SK-N-SH (cell line): ENCODE measurements at regions not wholly inside any gene's neighbourhood (a gene's known extent, or its start where the extent isn't known, plus 50 kb on each side); places are given as distances from the start of the nearest gene placed in this dataset.

Experiments
- CTCF ChIA-PET: fragments of 300-600, 350-600 bp; formaldehyde crosslinking; extraction: SDS; loops from one replicate; lab custom pipeline; 2021; lab: Yijun Ruan, JAX
- POLR2A ChIA-PET: fragments of 350-600 bp; sonication (Branson Sonifier 250); formaldehyde crosslinking; extraction: SDS; loops from one replicate; lab custom pipeline; 2020; ENCODE audit warnings: antibody characterized with exemption, inconsistent platforms; lab: Yijun Ruan, JAX
- DNase-seq: peaks from one replicate; pipeline ENCODE4 v3.0.0; 2012
- H2AFZ ChIP-seq: fragments of 200-600 bp; sonication (generic); 2 replicates; pipeline ENCODE4 v1.8.1; 2016; ENCODE audit warnings: antibody characterized with exemption, mild to moderate bottlenecking, low read depth
- H3F3A ChIP-seq: fragments of 200-600 bp; sonication (generic); replicated peaks from 2 replicates; pipeline ENCODE3; 2016; ENCODE audit warnings: antibody characterized with exemption, mild to moderate bottlenecking; ENCODE audit not compliant: insufficient read depth
- H3K27ac ChIP-seq, 2 experiments: fragments of 200-500 bp in 1 of 2; fragments of 200-600 bp in 1 of 2; sonication (Bioruptor generic) in 1 of 2; sonication (generic), shearing (Covaris generic) in 1 of 2; 2 replicates each; pipeline versions ENCODE4 v1.5.1 to v1.6.1; 2014 to 2016; ENCODE audit warnings: low read depth in 2 of 2, inconsistent platforms in 1 of 2, low read length in 1 of 2, mild to moderate bottlenecking in 1 of 2, mixed read lengths in 1 of 2
- H3K27me3 ChIP-seq: fragments of 200-600 bp; sonication (generic), shearing (Covaris generic); 2 replicates; pipeline ENCODE4 v1.6.1; 2016; ENCODE audit warnings: mixed run types; ENCODE audit not compliant: insufficient read depth
- H3K36me3 ChIP-seq, 2 experiments: fragments of 200-500 bp in 1 of 2; fragments of 200-600 bp in 1 of 2; sonication (Bioruptor generic) in 1 of 2; sonication (generic) in 1 of 2; replicated peaks in 1 of 2; 2 replicates each; pipeline versions ENCODE3 to v1.5.1; 2014 to 2016; ENCODE audit warnings: low read length in 1 of 2, mild to moderate bottlenecking in 1 of 2; ENCODE audit not compliant: insufficient read depth in 2 of 2, control insufficient read depth in 1 of 2
- H3K4me1 ChIP-seq, 2 experiments: fragments of 200-500 bp in 1 of 2; fragments of 200-600 bp in 1 of 2; sonication (Bioruptor generic) in 1 of 2; sonication (generic), shearing (Covaris generic) in 1 of 2; 2 replicates each; pipeline versions ENCODE4 v1.5.1 to v1.6.1; 2014 to 2016; ENCODE audit warnings: low read depth in 1 of 2, low read length in 1 of 2, mixed run types in 1 of 2; ENCODE audit not compliant: insufficient read depth in 2 of 2, control insufficient read depth in 1 of 2
- H3K4me2 ChIP-seq: fragments of 200-600 bp; sonication (generic), shearing (Covaris generic); 2 replicates; pipeline ENCODE4 v1.6.1; 2017; ENCODE audit warnings: mixed run types
- H3K4me3 ChIP-seq, 2 experiments: fragments of 200-500 bp in 1 of 2; fragments of 200-600 bp in 1 of 2; sonication (Bioruptor generic) in 1 of 2; sonication (generic), shearing (Covaris generic) in 1 of 2; 2 replicates each; pipeline versions ENCODE4 v1.5.1 to v1.8.1; 2014 to 2016; ENCODE audit warnings: low read depth in 2 of 2, inconsistent platforms in 1 of 2, low read length in 1 of 2, mild to moderate bottlenecking in 1 of 2, mixed read lengths in 1 of 2, moderate library complexity in 1 of 2
- H3K79me2 ChIP-seq: fragments of 200-600 bp; sonication (generic); 2 replicates; pipeline ENCODE4 v1.8.1; 2017; ENCODE audit warnings: mild to moderate bottlenecking; ENCODE audit not compliant: insufficient read depth
- H3K9ac ChIP-seq: fragments of 200-600 bp; sonication (generic); 2 replicates; pipeline ENCODE4 v1.6.1; 2017; ENCODE audit warnings: mixed run types
- H3K9me2 ChIP-seq: fragments of 200-600 bp; sonication (generic); 2 replicates; pipeline ENCODE4 v1.6.1; 2017; ENCODE audit warnings: mixed run types
- H3K9me3 ChIP-seq: fragments of 200-600 bp; sonication (generic); 2 replicates; pipeline ENCODE4 v1.6.1; 2017; ENCODE audit warnings: mixed run types, mild to moderate bottlenecking, moderate library complexity
- H4K20me1 ChIP-seq: fragments of 200-600 bp; sonication (generic); 2 replicates; pipeline ENCODE4 v1.6.1; 2017; ENCODE audit warnings: mild to moderate bottlenecking, mixed run types; ENCODE audit not compliant: insufficient read depth
- ELF1 ChIP-seq: IDR thresholded peaks from 2 replicates; pipeline ENCODE4 v1.4.0; 2012
- EP300 ChIP-seq, 2 experiments: IDR thresholded peaks; 2 replicates each; pipeline versions ENCODE4 v1.4.0 to v1.6.1; 2012; ENCODE audit warnings: borderline replicate concordance in 1 of 2, low read depth in 1 of 2, low read length in 1 of 2
- EZH2phosphoT487 ChIP-seq: fragments of 200-600 bp; sonication (generic); IDR thresholded peaks from 2 replicates; pipeline ENCODE4 v1.6.1; 2017; ENCODE audit warnings: low read depth, mixed run types, mild to moderate bottlenecking, antibody characterized with exemption, moderate library complexity, borderline replicate concordance
- FOXJ3 ChIP-seq: sonication (generic); formaldehyde crosslinking; IDR thresholded peaks from 2 replicates; pipeline ENCODE4 v1.5.1; 2020; ENCODE audit warnings: mild to moderate bottlenecking, missing genetic modification reagents
- GABPA ChIP-seq: IDR thresholded peaks from 2 replicates; pipeline ENCODE4 v1.4.0; 2012; ENCODE audit warnings: low read depth, mild to moderate bottlenecking
- GATA2 ChIP-seq: sonication (generic); formaldehyde crosslinking; IDR thresholded peaks from 2 replicates; pipeline ENCODE4 v1.5.0; 2020; ENCODE audit warnings: mild to moderate bottlenecking, missing genetic modification reagents
- JUND ChIP-seq: IDR thresholded peaks from 2 replicates; pipeline ENCODE4 v1.4.0; 2012
- MEF2A ChIP-seq: IDR thresholded peaks from 2 replicates; pipeline ENCODE4 v1.4.0; 2012; ENCODE audit warnings: low read depth, borderline replicate concordance
- MXI1 ChIP-seq: IDR thresholded peaks from 2 replicates; pipeline ENCODE4 v1.6.1; 2012; ENCODE audit warnings: mild to moderate bottlenecking, low read depth, low read length, improper control_type of control experiment
- PBX3 ChIP-seq: IDR thresholded peaks from 2 replicates; pipeline ENCODE4; 2012
- RAD21 ChIP-seq: IDR thresholded peaks from 2 replicates; pipeline ENCODE4 v1.6.1; 2012; ENCODE audit warnings: mild to moderate bottlenecking, low read length
- RCOR1 ChIP-seq: fragments of 150-350 bp; IDR thresholded peaks from 2 replicates; pipeline ENCODE4 v1.6.1; 2017; ENCODE audit warnings: antibody characterized with exemption, low read length
- RFX5 ChIP-seq: IDR thresholded peaks from 2 replicates; pipeline ENCODE4 v1.6.1; 2012; ENCODE audit warnings: mild to moderate bottlenecking, improper control_type of control experiment, low read length
- SMC3 ChIP-seq: IDR thresholded peaks from 2 replicates; pipeline ENCODE4 v1.6.1; 2012; ENCODE audit warnings: low read depth, low read length, improper control_type of control experiment
- TAF1 ChIP-seq: IDR thresholded peaks from 2 replicates; pipeline ENCODE4 v1.6.1; 2012; ENCODE audit warnings: low read depth, mild to moderate bottlenecking, low read length, moderate library complexity, borderline replicate concordance
- TCF12 ChIP-seq: IDR thresholded peaks from 2 replicates; pipeline ENCODE4 v1.4.0; 2012
- WGBS: methylation state at CpG from one replicate; pipeline ENCODE4 v1.1.6; 2017; ENCODE audit warnings: low lambda C conversion rate; 5-methylcytosine and 5-hydroxymethylcytosine counted together
- TF ChIP-seq, protein P1 (sequence below): IDR thresholded peaks from 2 replicates; pipeline ENCODE4 v1.4.0; 2012; ENCODE audit warnings: low read depth
- TF ChIP-seq, protein P2 (sequence below): IDR thresholded peaks from 2 replicates; pipeline ENCODE4 v1.4.0; 2012; ENCODE audit warnings: low read depth, borderline replicate concordance

GRCh38 chr2:176935543-176936102 is 277.0 kb upstream of the HNRNPA3 start:
- DNase-seq: no peak

GRCh38 chr2:176936410-176936809 is 276.2 kb upstream of the HNRNPA3 start:
- TF ChIP-seq EP300 (IDR thresholded peaks at IDR 0.05; ENCODE audit: borderline replicate concordance in 1 of 2, low read depth in 1 of 2, low read length in 1 of 2) (no peak), GABPA (no peak), ELF1 (no peak), MXI1 (no peak), RFX5 (no peak), MEF2A (no peak), FOXJ3 (CRISPR knock-in tag) (no peak), JUND (no peak), RAD21 (no peak), SMC3 (no peak), PBX3 (no peak), RCOR1 (no peak), EZH2phosphoT487 (no peak), GATA2 (no peak), TCF12 (no peak)
- TF ChIP-seq, protein P1, sequence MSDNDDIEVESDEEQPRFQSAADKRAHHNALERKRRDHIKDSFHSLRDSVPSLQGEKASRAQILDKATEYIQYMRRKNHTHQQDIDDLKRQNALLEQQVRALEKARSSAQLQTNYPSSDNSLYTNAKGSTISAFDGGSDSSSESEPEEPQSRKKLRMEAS: no peak
- TF ChIP-seq, protein P2, sequence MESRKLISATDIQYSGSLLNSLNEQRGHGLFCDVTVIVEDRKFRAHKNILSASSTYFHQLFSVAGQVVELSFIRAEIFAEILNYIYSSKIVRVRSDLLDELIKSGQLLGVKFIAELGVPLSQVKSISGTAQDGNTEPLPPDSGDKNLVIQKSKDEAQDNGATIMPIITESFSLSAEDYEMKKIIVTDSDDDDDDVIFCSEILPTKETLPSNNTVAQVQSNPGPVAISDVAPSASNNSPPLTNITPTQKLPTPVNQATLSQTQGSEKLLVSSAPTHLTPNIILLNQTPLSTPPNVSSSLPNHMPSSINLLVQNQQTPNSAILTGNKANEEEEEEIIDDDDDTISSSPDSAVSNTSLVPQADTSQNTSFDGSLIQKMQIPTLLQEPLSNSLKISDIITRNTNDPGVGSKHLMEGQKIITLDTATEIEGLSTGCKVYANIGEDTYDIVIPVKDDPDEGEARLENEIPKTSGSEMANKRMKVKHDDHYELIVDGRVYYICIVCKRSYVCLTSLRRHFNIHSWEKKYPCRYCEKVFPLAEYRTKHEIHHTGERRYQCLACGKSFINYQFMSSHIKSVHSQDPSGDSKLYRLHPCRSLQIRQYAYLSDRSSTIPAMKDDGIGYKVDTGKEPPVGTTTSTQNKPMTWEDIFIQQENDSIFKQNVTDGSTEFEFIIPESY: no peak
- POLR2A ChIA-PET: no interaction called here
- no peaks in the 10 kb centered on the region for H3K27me3 ChIP-seq
- CTCF ChIA-PET: no interaction called here
- no peak overlapping the region for H3K4me3 ChIP-seq
- no peak for DNase-seq
- no peak overlapping the region for H3K4me2 ChIP-seq
- no peaks in the 10 kb centered on the region for H3K9me2 ChIP-seq
- no peaks in the 10 kb centered on the region for H4K20me1 ChIP-seq
- no peaks in the 10 kb centered on the region for H3K36me3 ChIP-seq
- peaks cover 3% of the 10 kb centered on the region in 2 experiments; a peak in 3 of 4 replicates for H3K4me1 ChIP-seq
- WGBS: 54% methylated on average over 3 of the region's 3 CpGs
- no peaks in the 10 kb centered on the region for H3K9me3 ChIP-seq
- no peaks in the 10 kb centered on the region for H3K79me2 ChIP-seq
- no peak overlapping the region for H3K9ac ChIP-seq
- no peak overlapping the region for H2AFZ ChIP-seq
- H3F3A ChIP-seq: no peaks in the 10 kb centered on the region
- no peak overlapping the region for H3K27ac ChIP-seq

More at GRCh38 chr2:176935543-176936102, 277.0 kb upstream of the HNRNPA3 start:
- H4K20me1 ChIP-seq: no peaks in the 10 kb centered on the region
- no peaks in the 10 kb centered on the region for H3K79me2 ChIP-seq
- TF ChIP-seq, protein P2: no peak
- TF ChIP-seq EP300 (IDR thresholded peaks at IDR 0.05; ENCODE audit: borderline replicate concordance in 1 of 2, low read depth in 1 of 2, low read length in 1 of 2) (no peak), TAF1 (no peak)
- TF ChIP-seq, all 33 proteins: peak for 0
- Histone ChIP-seq H3K4me2 (no peak overlapping the region), H3K4me3 (no peak overlapping the region), H2AFZ (no peak overlapping the region), H3K9me3 (no peaks in the 10 kb centered on the region), H3K9ac (no peak overlapping the region), H3K9me2 (no peaks in the 10 kb centered on the region), H3K27ac (no peak overlapping the region), H3K4me1 (peaks cover 3% of the 10 kb centered on the region in 2 experiments; a peak in 3 of 4 replicates), H3K36me3 (no peaks in the 10 kb centered on the region), H3F3A (no peaks in the 10 kb centered on the region), H3K27me3 (no peaks in the 10 kb centered on the region)
- POLR2A ChIA-PET: no interaction called here
- WGBS: 51% methylated on average over 5 of the region's 5 CpGs
- CTCF ChIA-PET: interaction anchor here (1.3 kb wide), 1 partner anchor 212 kb away, joined by 3 read pairs; no protein-coding TSS in a partner anchor
